ENCODE measurements at regions not wholly inside any gene's neighbourhood (a gene's known extent, or its start where the extent isn't known, plus 50 kb on each side); places are given as distances from the start of the nearest gene placed in this dataset.

DNA sequence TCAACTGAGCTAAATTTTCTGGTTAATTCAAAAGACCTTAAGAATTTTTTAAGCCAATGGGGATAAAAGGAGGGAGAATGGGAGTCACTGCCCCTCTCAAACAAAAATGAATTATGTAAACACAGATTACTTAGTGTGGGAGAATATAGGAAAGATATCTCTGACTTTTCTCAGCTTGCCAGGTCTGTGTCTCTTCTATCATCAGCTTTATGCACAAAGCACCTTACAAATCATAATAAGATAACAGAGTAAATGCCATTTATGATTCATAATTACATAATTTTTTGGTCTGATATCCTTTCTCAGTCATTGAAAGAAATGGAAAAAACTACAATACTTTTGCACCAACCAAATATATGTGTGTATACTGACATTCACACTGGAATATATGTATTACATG is 604.6 kb upstream of the FAM241A start:
- TF ChIP-seq DPF2 (IDR thresholded peaks at IDR 0.05) (no peak), BHLHE40 (IDR thresholded peaks at IDR 0.05; ENCODE audit: borderline replicate concordance in 1 of 2, low read depth in 2 of 2, low read length in 1 of 2) (no peak), NRF1 (conservative IDR thresholded peaks at IDR 0.05; ENCODE audit: low read depth, low read length) (no peak), CTCF (IDR thresholded peaks at IDR 0.05 in 2 of 3, conservative IDR thresholded peaks at IDR 0.05 in 1 of 3; ENCODE audit: control insufficient read depth in 2 of 3, extremely low read depth in 1 of 3, insufficient read depth in 1 of 3, low read depth in 3 of 3, low read length in 3 of 3) (no peak), MTA3 (IDR thresholded peaks at IDR 0.05; ENCODE audit: borderline replicate concordance, low read length) (no peak), TARDBP (IDR thresholded peaks at IDR 0.05; ENCODE audit: borderline replicate concordance) (no peak)
